Fibroblast of lung (primary cell): ENCODE measurements at regions not wholly inside any gene's neighbourhood (a gene's known extent, or its start where the extent isn't known, plus 50 kb on each side); places are given as distances from the start of the nearest gene placed in this dataset.

Experiments
- EZH2 ChIP-seq: IDR thresholded peaks from 2 replicates; pipeline ENCODE4 v1.5.1; 2012; ENCODE audit warnings: low read length, control low read depth, mild to moderate bottlenecking; ENCODE audit errors: missing control alignments
- TF ChIP-seq, protein P1 (sequence below), 2 donors: IDR thresholded peaks in 1 of 2; conservative IDR thresholded peaks in 1 of 2; 1 replicate in 1 of 2; 2 replicates in 1 of 2; pipeline ENCODE4 v1.5.1; 2011 to 2012; ENCODE audit warnings: low read length in 2 of 2, control low read depth in 1 of 2, inconsistent platforms in 1 of 2, low read depth in 1 of 2, mild to moderate bottlenecking in 1 of 2

GRCh38 chr1:185540295-185540694, 193.9 kb upstream of the HMCN1 start:
- TF ChIP-seq, protein P1, sequence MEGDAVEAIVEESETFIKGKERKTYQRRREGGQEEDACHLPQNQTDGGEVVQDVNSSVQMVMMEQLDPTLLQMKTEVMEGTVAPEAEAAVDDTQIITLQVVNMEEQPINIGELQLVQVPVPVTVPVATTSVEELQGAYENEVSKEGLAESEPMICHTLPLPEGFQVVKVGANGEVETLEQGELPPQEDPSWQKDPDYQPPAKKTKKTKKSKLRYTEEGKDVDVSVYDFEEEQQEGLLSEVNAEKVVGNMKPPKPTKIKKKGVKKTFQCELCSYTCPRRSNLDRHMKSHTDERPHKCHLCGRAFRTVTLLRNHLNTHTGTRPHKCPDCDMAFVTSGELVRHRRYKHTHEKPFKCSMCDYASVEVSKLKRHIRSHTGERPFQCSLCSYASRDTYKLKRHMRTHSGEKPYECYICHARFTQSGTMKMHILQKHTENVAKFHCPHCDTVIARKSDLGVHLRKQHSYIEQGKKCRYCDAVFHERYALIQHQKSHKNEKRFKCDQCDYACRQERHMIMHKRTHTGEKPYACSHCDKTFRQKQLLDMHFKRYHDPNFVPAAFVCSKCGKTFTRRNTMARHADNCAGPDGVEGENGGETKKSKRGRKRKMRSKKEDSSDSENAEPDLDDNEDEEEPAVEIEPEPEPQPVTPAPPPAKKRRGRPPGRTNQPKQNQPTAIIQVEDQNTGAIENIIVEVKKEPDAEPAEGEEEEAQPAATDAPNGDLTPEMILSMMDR (conservative IDR thresholded peaks at IDR 0.05 in 1 of 2, IDR thresholded peaks at IDR 0.05 in 1 of 2; ENCODE audit: low read depth in 1 of 2, low read length in 2 of 2), result no peak
- no peak for TF ChIP-seq EZH2
